Transverse colon (tissue), 4 donors: ENCODE measurements at regions not wholly inside any gene's neighbourhood (a gene's known extent, or its start where the extent isn't known, plus 50 kb on each side); places are given as distances from the start of the nearest gene placed in this dataset.
"Not testable (repeated sequence)": the region's sequence is repeated elsewhere in the genome, so short reads cannot be mapped to it uniquely, and the experiment has no call there.

ENCODE experiments used
- DNase-seq: peaks from one replicate; pipeline ENCODE4 v3.0.0-alpha.2; 2019
- H3K27ac ChIP-seq, 4 donors: fragments of 200-600 bp; sonication (generic); 2 replicates each; pipeline ENCODE4 v1.5.1; 2016 to 2018; ENCODE audit warnings: inconsistent platforms in 4 of 4
- H3K27me3 ChIP-seq: fragments of 200-600 bp; sonication (generic); 2 replicates; pipeline ENCODE4 v1.5.1; 2017; ENCODE audit warnings: inconsistent platforms
- H3K36me3 ChIP-seq, 4 donors: fragments of 200-600 bp; sonication (generic); 2 replicates each; pipeline ENCODE4 v1.5.1; 2017 to 2019; ENCODE audit warnings: inconsistent platforms in 4 of 4
- H3K4me1 ChIP-seq, 4 donors: fragments of 200-600 bp; sonication (generic); 2 replicates each; pipeline ENCODE4 v1.5.1; 2017 to 2020; ENCODE audit warnings: inconsistent platforms in 4 of 4
- H3K4me3 ChIP-seq, 4 donors: fragments of 200-600 bp; sonication (generic); 1 replicate in 1 of 4; 2 replicates in 3 of 4; pipeline versions ENCODE4 v1.5.1 to v1.6.1; 2017 to 2019; ENCODE audit warnings: inconsistent platforms in 4 of 4
- H3K9me3 ChIP-seq, 2 donors: fragments of 200-600 bp; sonication (generic); 2 replicates each; pipeline ENCODE4 v1.5.1; 2017 to 2019; ENCODE audit warnings: inconsistent platforms in 2 of 2
- CTCF ChIP-seq, 5 experiments: fragments of 200-600 bp in 3 of 5; fragments of 450-650 bp in 2 of 5; sonication (generic) in 3 of 5; IDR thresholded peaks; 1 replicate in 2 of 5; 2 replicates in 3 of 5; pipeline ENCODE4 v1.5.1; 2016 to 2017; ENCODE audit warnings: antibody characterized with exemption in 5 of 5, inconsistent platforms in 3 of 5, mild to moderate bottlenecking in 2 of 5, moderate library complexity in 1 of 5
- EP300 ChIP-seq: sonication (generic); formaldehyde crosslinking; IDR thresholded peaks from one replicate; pipeline ENCODE4 v1.6.1; 2017; ENCODE audit warnings: antibody characterized with exemption, low read depth
- POLR2A ChIP-seq: fragments of 450-650 bp; IDR thresholded peaks from one replicate; pipeline ENCODE4 v1.6.1; 2016; ENCODE audit warnings: antibody characterized with exemption, mild to moderate bottlenecking, moderate library complexity
- POLR2AphosphoS5 ChIP-seq, 3 donors: sonication (generic); formaldehyde crosslinking; IDR thresholded peaks; one replicate each; pipeline ENCODE4 v1.6.1; 2016; ENCODE audit warnings: antibody characterized with exemption in 3 of 3
- WGBS, 2 donors: methylation state at CpG; one replicate each; pipeline ENCODE4 v1.1.5; 2018; ENCODE audit warnings: low coverage in 1 of 2; 5-methylcytosine and 5-hydroxymethylcytosine counted together
- in situ Hi-C, 4 donors: fragments of 200-750 bp; cut with MboI; loops; one replicate each; pipeline versions ENCODE4 v1.15.0 to v1.15.1; 2017; ENCODE audit warnings: low sequenced_read_pairs in 3 of 4, low pct_ligation_motif_present in 1 of 4, low pct_unique_long_range_greater_than_20kb in 1 of 4
- intact Hi-C: fragments of 100-400 bp; cut with DNase I; formaldehyde crosslinking; loops from one replicate; pipeline ENCODE4 v1.15.1; 2023; ENCODE audit warnings: low total_unique reads

GRCh38 chr15:75112848-75113492 is 88.7 kb upstream of the C15orf39 start:
- Histone ChIP-seq H3K27ac (peak overlapping the region in 3 of 4 donors; percentile 8 to 66 (median 14)), H3K9me3 (no peaks in the 10 kb centered on the region), H3K27me3 (no peaks in the 10 kb centered on the region), H3K4me3 (no peak overlapping the region), H3K36me3 (no peaks in the 10 kb centered on the region), H3K4me1 (peaks cover 0 to 15% (median 0%) of the 10 kb centered on the region in 4 donors)
- no peak for DNase-seq
- in situ Hi-C loops (no loop called here), intact Hi-C loops (no loop called here)
- TF ChIP-seq POLR2A (no peak), CTCF (IDR thresholded peaks at IDR 0.05) (no peak), POLR2AphosphoS5 (IDR thresholded peaks at IDR 0.05) (no peak), EP300 (no peak)
- 57 to 73% methylated on average over 3 of the region's 3 CpGs for WGBS, 2 donors

DNA sequence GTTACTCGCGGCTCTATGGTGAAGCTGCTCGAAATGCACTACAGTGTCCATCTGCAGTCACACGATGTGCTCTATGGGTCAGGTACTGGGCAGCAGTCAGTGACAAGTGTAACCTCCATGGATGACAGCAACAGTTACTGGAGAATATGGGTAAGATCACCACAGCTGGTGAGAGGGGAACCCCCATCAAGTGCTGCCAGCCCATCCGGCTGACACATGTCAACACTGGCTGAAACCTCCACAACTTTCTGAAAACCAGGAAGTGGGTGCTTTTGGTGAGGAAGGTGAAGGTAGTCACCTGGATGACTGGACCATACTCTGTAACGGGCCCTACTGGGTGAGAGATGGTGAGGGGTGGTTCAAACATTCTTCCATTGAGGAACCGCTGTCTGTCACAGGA is 87.4 kb upstream of the C15orf39 start:
- peaks cover 0 to 2% (median 0%) of the 10 kb centered on the region in 4 donors for H3K4me1 ChIP-seq
- H3K4me3 ChIP-seq = no peak overlapping the region
- intact Hi-C loops = no loop called here
- no peaks in the 10 kb centered on the region for H3K27me3 ChIP-seq
- no peaks in the 10 kb centered on the region for H3K9me3 ChIP-seq
- peak overlapping the region in 1 of 4 donors; percentile 66 for H3K27ac ChIP-seq
- in situ Hi-C loops = no loop called here
- WGBS, 2 donors = 85% methylated on average over 7 of the region's 7 CpGs; no CpG with 5 or more reads in 1 of the 2 donors
- DNase-seq = peak; percentile 27
- TF ChIP-seq EP300 (no peak), POLR2AphosphoS5 (IDR thresholded peaks at IDR 0.05) (no peak), POLR2A (no peak), CTCF (IDR thresholded peaks at IDR 0.05) (no peak)
- no peaks in the 10 kb centered on the region for H3K36me3 ChIP-seq

DNA sequence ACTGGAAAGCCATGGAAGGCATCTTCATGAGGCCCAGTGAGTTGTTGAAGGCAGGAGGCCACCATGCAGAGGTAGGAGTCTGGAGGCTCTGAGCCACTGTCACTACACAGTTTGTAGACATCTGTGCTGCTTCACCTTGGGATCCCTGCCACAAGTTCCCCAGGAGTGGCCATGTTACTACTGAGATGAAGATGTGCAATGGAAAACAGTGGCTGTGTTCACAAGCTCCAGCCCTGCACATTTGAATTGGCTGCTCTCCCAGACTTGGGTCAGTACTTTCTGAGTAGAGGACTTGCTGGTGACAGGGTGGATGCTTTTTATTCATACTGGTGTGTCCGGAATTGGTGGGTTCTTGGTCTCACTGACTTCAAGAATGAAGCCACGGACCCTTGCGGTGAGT is 86.9 kb upstream of the C15orf39 start:
- Histone ChIP-seq H3K27me3 (no peaks in the 10 kb centered on the region), H3K4me1 (no peaks in the 10 kb centered on the region), H3K27ac (no peak overlapping the region), H3K36me3 (no peaks in the 10 kb centered on the region), H3K9me3 (no peaks in the 10 kb centered on the region), H3K4me3 (no peak overlapping the region)
- intact Hi-C loops = no loop called here
- TF ChIP-seq POLR2A (no peak), POLR2AphosphoS5 (IDR thresholded peaks at IDR 0.05) (no peak), EP300 (no peak), CTCF (IDR thresholded peaks at IDR 0.05) (no peak)
- DNase-seq = no peak
- in situ Hi-C loops = no loop called here
- WGBS, 2 donors = 89% methylated on average over 3 of the region's 3 CpGs; no CpG with 5 or more reads in 1 of the 2 donors

DNA sequence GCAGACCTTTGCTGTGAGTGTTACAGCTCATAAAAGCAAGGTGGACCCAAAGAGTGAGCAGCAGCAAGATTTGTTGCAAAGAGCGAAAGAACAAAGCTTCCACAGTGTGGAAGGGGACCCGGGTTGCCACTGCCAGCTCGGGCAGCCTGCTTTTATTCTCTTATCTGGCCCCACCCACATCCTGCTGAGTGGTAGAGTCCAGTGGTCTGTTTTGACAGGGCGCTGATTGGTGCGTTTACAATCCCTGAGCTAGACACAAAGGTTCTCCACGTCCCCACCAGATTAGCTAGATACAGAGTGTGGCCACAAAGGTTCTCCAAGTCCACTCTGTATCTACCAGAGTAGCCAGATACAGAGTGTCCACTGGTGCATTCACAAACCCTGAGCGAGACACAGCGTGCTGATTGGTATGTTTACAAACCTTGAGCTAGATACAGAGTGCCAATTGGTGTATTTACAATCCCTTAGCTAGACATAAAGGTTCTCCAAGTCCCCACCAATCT is 86.2 kb upstream of the C15orf39 start:
- H3K9me3 ChIP-seq, DNase-seq, H3K36me3 ChIP-seq, H3K4me3 ChIP-seq, H3K27me3 ChIP-seq, in situ Hi-C loops, H3K4me1 ChIP-seq, H3K27ac ChIP-seq, intact Hi-C loops: not testable (repeated sequence)
- WGBS, 2 donors = 60 to 78% methylated on average over 2 to 8 of the region's 8 CpGs

GRCh38 chr15:75116143-75116542 is 85.5 kb upstream of the C15orf39 start:
- in situ Hi-C loops, intact Hi-C loops: not testable (repeated sequence)

More at GRCh38 chr15:75116143-75116542, 85.5 kb upstream of the C15orf39 start:
- H3K4me1 ChIP-seq, H3K27me3 ChIP-seq, H3K36me3 ChIP-seq, DNase-seq, H3K4me3 ChIP-seq, H3K9me3 ChIP-seq, H3K27ac ChIP-seq: not testable (repeated sequence)
- 96% methylated on average over 16 of the region's 31 CpGs; no CpG with 5 or more reads in 1 of the 2 donors for WGBS, 2 donors
